ENCODE measurements at regions not wholly inside any gene's neighbourhood (a gene's known extent, or its start where the extent isn't known, plus 50 kb on each side); places are given as distances from the start of the nearest gene placed in this dataset.

DNA sequence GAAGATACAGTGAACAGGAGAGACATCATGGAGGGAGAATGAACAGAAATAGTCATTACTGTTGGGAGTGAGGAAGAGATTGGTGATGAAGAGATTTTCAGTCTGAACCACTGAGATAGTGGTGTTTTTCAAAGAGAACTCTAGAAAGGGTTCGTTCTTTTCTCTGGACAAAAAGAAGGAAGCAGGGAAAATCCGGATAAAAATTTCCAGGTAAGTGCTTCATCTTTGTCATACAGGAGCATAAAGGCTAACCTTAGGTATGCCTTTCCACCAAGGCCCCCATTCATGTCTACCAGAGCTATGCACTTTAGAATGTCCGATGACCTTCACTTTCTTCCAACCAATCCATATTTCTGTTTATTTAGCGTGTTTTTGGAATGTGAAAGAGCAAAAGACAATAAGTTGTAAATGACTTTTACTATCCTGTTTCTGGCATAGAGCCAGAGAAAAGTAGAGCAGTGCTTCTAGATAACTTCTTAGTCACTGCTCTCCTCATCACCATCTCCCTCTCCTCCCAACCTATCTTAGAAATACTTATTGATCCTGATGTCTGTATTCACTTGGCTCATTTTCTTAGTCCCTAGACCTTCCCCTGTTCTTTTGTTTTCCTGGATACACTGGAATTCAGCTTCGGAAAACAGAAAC, 116.5 kb downstream of the TTC6 start (continued):
- TF ChIP-seq, protein P1, sequence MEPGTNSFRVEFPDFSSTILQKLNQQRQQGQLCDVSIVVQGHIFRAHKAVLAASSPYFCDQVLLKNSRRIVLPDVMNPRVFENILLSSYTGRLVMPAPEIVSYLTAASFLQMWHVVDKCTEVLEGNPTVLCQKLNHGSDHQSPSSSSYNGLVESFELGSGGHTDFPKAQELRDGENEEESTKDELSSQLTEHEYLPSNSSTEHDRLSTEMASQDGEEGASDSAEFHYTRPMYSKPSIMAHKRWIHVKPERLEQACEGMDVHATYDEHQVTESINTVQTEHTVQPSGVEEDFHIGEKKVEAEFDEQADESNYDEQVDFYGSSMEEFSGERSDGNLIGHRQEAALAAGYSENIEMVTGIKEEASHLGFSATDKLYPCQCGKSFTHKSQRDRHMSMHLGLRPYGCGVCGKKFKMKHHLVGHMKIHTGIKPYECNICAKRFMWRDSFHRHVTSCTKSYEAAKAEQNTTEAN (CRISPR knock-in tag; conservative IDR thresholded peaks at IDR 0.05) = peak; percentile 94
- TF ChIP-seq, protein P2, sequence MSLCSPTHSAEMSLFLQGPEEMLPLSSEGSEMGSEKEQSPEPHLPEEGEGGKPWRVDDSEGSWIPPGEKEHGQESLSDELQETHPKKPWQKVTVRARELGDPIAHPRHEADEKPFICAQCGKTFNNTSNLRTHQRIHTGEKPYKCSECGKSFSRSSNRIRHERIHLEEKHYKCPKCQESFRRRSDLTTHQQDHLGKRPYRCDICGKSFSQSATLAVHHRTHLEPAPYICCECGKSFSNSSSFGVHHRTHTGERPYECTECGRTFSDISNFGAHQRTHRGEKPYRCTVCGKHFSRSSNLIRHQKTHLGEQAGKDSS (CRISPR knock-in tag; IDR thresholded peaks at IDR 0.05; ENCODE audit: borderline replicate concordance, low read depth) = no peak
- TF ChIP-seq SOX13 (IDR thresholded peaks at IDR 0.05) = peak; percentile 94
- TF ChIP-seq SOX13 (CRISPR knock-in tag; conservative IDR thresholded peaks at IDR 0.05 in 1 of 2, IDR thresholded peaks at IDR 0.05 in 1 of 2) = peak in 1 of 2 experiments; percentile 99; a peak in 3 of 4 replicates
- TF ChIP-seq, protein P3, sequence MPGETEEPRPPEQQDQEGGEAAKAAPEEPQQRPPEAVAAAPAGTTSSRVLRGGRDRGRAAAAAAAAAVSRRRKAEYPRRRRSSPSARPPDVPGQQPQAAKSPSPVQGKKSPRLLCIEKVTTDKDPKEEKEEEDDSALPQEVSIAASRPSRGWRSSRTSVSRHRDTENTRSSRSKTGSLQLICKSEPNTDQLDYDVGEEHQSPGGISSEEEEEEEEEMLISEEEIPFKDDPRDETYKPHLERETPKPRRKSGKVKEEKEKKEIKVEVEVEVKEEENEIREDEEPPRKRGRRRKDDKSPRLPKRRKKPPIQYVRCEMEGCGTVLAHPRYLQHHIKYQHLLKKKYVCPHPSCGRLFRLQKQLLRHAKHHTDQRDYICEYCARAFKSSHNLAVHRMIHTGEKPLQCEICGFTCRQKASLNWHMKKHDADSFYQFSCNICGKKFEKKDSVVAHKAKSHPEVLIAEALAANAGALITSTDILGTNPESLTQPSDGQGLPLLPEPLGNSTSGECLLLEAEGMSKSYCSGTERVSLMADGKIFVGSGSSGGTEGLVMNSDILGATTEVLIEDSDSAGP (CRISPR knock-in tag; IDR thresholded peaks at IDR 0.05; ENCODE audit: borderline replicate concordance) = no peak
- TF ChIP-seq ZMAT3 (CRISPR knock-in tag; conservative IDR thresholded peaks at IDR 0.05) = 0 out of 2 replicates have a peak, but pooled peaks have one; percentile 45
- TF ChIP-seq MBNL3 (CRISPR knock-in tag; conservative IDR thresholded peaks at IDR 0.05) = no peak
- TF ChIP-seq DNMT1 (CRISPR knock-in tag; IDR thresholded peaks at IDR 0.05) = no peak
- TF ChIP-seq CBFB (CRISPR knock-in tag; IDR thresholded peaks at IDR 0.05) = 0 out of 2 replicates have a peak, but pooled peaks have one; percentile 7
- peak; percentile 81 for TF ChIP-seq KDM6A (CRISPR knock-in tag; IDR thresholded peaks at IDR 0.05; ENCODE audit: low read depth)
- TF ChIP-seq, protein P4, sequence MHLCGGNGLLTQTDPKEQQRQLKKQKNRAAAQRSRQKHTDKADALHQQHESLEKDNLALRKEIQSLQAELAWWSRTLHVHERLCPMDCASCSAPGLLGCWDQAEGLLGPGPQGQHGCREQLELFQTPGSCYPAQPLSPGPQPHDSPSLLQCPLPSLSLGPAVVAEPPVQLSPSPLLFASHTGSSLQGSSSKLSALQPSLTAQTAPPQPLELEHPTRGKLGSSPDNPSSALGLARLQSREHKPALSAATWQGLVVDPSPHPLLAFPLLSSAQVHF (CRISPR knock-in tag; IDR thresholded peaks at IDR 0.05) = no peak
- TF ChIP-seq ZNF451 (CRISPR knock-in tag; IDR thresholded peaks at IDR 0.05) = no peak
- peak; percentile 99 for TF ChIP-seq SOX5 (CRISPR knock-in tag; IDR thresholded peaks at IDR 0.05; ENCODE audit: borderline replicate concordance)
- TF ChIP-seq ZFP41 (CRISPR knock-in tag; IDR thresholded peaks at IDR 0.05; ENCODE audit: borderline replicate concordance) = no peak
- TF ChIP-seq, protein P5, sequence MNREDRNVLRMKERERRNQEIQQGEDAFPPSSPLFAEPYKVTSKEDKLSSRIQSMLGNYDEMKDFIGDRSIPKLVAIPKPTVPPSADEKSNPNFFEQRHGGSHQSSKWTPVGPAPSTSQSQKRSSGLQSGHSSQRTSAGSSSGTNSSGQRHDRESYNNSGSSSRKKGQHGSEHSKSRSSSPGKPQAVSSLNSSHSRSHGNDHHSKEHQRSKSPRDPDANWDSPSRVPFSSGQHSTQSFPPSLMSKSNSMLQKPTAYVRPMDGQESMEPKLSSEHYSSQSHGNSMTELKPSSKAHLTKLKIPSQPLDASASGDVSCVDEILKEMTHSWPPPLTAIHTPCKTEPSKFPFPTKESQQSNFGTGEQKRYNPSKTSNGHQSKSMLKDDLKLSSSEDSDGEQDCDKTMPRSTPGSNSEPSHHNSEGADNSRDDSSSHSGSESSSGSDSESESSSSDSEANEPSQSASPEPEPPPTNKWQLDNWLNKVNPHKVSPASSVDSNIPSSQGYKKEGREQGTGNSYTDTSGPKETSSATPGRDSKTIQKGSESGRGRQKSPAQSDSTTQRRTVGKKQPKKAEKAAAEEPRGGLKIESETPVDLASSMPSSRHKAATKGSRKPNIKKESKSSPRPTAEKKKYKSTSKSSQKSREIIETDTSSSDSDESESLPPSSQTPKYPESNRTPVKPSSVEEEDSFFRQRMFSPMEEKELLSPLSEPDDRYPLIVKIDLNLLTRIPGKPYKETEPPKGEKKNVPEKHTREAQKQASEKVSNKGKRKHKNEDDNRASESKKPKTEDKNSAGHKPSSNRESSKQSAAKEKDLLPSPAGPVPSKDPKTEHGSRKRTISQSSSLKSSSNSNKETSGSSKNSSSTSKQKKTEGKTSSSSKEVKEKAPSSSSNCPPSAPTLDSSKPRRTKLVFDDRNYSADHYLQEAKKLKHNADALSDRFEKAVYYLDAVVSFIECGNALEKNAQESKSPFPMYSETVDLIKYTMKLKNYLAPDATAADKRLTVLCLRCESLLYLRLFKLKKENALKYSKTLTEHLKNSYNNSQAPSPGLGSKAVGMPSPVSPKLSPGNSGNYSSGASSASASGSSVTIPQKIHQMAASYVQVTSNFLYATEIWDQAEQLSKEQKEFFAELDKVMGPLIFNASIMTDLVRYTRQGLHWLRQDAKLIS (CRISPR knock-in tag; IDR thresholded peaks at IDR 0.05) = no peak
- peak; percentile 94 for TF ChIP-seq RARA (CRISPR knock-in tag; IDR thresholded peaks at IDR 0.05)
- peak; percentile 47; the same call in 1 of the 2 replicates for TF ChIP-seq NR2C2 (CRISPR knock-in tag; IDR thresholded peaks at IDR 0.05; ENCODE audit: borderline replicate concordance)
- peak; percentile 23; the same call in 1 of the 2 replicates for TF ChIP-seq SATB2 (CRISPR knock-in tag; IDR thresholded peaks at IDR 0.05)
- no peak for TF ChIP-seq ZSCAN20 (CRISPR knock-in tag; IDR thresholded peaks at IDR 0.05; ENCODE audit: borderline replicate concordance)
- peak; percentile 96 for TF ChIP-seq RORA (CRISPR knock-in tag; IDR thresholded peaks at IDR 0.05)
